NCI-H2196 (cell line): ENCODE measurements at regions not wholly inside any gene's neighbourhood (a gene's known extent, or its start where the extent isn't known, plus 50 kb on each side); places are given as distances from the start of the nearest gene placed in this dataset.

Source experiments
- DNase-seq: peaks from one replicate; lab custom pipeline; 2025; ENCODE audit not compliant: unreplicated experiment; lab: John Stamatoyannopoulos, UW

DNA sequence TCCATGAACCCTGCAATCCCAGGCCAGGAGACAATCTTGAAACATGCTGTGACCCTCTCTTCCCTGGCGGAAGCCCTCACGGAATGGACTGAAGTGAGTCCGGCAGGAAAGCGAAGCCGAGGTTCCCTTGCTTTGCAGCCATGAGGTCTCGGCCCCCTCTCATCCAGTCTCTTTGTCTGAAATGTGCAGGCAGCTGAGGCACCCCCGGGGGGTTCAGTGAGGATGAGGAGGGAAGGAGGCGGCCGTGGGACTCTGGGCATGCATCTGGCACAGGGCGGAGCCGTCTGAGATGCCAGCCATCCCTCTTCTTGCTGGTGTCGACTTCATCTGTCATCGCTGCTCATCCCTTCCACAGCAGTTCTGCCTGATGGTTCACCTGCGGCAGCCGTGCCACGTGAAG is 1485.7 kb downstream of the BRD1 start:
- DNase-seq = no peak

DNA sequence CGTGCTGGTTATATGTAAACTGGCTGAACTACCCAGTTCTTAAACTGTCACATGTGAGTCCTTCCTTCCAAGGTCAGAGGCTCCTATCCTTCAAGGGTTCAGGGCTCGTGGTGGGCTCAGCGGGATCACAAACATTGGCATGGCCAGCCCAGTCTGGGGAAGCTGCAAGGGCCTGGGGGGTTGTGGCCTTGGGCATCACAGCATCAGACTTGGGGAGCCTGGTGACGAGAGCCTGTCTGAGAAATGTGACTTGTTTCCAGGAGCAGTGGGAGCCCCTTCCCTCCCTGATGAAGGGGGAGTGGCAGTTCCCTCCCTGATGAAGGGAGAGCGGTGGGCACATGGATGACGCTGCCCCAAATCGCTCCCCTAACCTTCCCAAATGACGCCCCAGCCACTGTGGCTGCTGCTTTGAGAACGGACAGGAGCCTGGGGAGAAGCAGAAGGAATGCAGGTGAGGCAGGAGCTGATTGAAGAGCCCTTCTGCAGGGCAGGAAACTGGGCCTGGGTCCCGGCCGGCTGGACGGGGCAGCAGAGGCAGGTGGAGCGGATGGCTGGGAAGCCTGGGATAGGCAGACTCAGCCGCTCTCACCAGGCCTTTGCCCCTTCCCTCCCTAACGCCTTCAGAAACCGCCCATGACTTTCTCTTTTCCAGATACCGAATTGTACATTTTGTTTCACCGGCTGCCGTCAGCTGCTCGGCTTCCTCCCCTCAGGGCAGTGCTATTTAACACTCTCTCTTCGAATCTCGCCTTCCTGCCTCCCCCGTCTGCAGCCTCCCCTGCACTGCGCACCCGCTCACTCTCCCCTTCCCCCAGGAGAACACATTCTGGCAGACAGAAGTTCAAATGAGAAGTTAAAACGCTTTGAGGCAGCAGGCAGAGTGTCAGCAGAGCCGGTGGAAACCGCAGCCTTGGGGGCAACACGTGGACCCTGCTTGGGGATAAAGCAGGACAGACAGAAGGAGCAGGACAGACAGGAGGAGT is 1486.7 kb downstream of the BRD1 start:
- no peak for DNase-seq

DNA sequence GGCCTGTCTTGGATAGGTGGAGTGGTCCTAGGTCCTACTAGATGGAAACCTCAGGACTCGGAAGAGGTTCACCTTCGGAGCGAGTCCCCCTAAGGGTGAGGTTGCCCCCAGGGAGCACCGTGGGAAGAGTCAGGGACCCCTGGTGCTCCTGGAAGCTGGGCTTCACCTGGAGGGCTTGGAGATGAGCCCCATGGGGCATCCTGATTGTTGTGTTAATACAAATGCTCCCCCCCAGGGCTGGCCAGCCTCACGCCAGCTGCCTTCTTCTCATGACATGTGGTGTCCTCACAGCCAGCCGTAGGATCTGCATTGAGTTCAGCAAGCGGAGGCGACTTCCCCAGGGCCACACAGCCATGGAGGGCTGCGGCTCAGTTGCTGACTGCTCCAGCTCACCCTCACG is 1487.5 kb downstream of the BRD1 start:
- no peak for DNase-seq

DNA sequence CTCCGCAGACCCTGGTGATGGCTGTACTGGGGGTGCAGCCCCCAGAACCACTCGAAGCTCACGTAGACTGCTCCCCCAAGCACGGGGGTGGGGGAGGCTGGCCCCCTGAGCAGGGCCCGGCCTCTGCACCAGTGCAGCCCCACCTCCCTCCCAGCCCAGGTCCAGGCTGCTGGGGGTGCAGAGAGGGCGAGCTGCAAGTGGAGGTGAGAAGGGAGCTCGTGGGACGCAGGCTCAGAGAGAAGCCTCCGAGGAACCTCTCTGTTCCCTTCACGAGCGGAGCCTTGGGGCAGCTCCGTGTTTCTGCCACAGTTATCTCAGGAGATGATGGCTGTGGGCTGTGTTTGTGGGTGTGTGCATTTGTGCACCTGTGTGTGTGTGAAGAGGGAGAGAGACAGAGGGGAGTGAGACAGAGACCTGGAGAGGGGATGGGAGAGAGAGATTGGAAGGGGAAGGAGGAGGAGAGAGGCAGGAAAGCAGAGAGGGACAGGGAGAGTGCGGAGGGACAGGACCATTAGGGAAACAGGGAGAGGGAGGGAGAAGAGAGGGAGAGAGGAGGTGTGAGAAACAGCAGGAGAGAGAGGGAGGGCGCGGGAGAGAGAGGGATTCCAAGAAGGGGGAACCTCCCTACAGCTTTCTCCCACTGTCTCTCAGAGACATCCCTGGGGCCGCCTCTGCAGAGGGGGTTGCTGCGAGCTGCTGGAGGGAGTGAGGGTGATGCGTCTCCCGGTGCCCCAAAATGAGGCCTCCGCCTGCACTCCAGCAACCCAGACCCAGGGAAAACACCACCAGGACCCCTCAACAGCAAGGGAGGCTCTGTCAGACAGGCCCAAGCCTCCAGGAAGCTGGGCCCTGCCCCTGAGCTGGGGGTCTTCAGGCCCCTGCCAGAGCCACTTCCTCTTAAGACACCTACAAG is 1488.6 kb downstream of the BRD1 start:
- no peak for DNase-seq

DNA sequence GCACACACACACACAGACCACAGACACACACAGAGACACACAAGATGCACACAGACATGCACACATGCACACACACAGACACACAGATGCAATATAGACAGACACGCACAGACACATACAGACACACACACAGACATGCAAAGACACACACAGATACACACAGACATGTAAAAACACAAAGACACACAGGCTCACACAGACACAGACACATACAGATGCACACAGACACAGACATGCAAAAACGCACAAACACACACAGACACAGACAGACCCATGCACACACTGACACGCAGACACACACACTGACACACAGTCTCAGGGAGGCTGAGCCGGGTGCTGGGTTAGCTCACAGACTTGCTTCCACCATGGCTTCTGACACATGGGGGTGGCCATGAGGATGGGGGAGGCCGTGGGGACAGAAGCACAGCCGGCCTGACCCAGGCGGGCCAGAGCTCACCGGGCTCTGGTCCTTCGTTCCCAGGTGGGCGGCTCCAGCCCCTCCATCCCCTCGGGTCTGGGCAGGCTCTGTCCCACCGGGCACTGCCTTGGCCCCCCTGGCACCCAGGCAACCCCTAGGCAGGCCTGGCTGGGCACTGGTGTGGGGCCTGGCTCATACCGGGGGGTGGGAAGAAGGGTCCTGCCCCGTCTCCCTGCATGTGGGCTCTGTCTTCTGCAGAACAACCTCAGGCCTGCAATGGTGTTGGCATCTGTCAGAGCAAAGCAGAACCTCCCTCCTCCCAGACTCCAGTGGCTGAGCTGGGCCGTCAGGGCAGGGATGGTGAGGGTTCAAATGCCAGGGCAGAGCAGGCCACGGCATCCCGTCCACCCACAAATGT is 1489.5 kb downstream of the BRD1 start:
- no peak for DNase-seq

DNA sequence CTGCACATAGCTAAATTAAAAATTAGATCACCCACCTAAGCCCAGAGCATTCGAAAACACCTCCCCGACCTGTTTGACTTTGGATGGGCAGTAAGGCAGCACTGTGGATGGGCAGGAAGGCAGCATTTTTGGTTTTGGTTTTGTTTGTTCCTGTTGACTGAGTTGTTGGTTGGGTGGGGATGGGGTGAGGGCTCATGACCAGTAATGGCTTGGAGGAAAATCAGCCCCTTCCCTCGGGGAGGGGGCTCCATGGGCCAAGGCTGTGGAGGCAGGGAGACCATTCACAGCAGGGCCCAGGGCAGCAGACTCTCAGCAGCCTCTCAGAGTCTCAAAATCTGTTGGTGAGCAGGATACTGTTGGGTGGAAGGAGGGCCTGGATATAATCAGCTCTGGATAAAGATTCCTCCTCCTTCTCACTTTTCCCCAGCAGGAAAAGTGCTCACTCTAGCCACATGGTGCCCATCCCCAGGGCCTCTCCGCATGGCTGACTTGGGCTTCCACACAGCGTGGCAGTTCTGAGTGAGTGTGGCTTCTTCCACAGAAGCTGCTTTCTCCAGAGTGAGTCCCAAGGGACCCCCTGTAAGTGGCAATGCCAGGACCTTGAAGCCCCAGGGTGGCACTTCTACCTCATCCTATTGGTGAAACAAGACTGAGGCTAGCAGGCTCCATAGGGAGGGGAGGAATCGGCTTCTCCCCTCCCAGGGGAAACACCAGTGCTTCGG is 1491.2 kb downstream of the BRD1 start:
- DNase-seq = no peak

DNA sequence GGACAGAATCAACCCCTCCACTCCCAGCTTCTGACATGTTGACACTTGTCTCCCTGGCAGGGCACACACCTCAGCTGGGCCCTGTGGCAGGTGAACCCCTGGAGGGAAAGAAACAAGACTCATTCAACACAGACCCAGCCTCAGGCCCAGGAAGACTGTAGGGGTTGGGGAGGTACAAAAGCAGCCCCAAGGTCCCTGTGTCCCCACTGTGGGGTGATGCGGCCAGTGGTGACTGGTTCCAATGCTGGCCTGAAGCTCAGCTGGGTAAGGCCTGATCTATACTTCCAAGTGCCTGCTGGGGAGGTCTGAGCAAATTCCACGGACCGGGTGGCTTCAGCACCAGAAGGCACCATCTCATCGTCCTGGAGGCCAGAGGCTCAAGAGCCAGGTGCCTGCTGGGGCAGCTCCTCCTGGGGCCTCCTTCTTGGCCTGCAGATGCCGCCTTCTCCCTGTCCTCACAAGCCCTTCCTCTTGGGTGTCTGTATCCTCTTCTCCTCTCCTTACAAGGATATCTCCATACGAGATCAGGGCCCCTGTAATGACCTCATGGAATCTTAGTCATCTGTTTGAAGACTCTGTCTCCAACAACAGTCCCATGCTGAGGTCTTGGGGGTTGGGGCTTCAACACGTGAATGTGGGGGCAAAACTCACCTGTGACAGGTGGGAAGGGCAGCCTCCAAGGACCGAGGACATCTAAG is 1492.1 kb downstream of the BRD1 start:
- DNase-seq = no peak

DNA sequence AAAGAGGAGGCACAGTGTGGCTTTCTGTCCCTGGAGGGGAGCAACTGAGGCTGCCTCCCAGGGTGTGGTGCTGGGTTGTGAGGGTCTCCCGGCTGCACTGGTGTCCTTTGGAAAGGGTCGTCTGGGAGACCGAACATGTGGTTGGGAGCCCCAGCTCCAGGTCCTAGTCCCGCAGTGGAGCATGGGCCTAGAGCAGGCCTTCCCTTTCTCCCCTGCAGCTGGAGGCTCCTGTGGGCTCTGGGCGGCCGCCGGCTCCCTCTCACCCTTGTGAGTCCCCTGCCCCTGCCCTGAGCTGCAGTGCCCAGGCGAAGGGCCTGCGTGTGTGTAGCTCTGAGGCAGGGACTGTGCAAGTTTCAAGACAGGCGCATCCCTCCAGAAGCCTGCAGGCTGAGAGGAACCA is 1492.7 kb downstream of the BRD1 start:
- no peak for DNase-seq

DNA sequence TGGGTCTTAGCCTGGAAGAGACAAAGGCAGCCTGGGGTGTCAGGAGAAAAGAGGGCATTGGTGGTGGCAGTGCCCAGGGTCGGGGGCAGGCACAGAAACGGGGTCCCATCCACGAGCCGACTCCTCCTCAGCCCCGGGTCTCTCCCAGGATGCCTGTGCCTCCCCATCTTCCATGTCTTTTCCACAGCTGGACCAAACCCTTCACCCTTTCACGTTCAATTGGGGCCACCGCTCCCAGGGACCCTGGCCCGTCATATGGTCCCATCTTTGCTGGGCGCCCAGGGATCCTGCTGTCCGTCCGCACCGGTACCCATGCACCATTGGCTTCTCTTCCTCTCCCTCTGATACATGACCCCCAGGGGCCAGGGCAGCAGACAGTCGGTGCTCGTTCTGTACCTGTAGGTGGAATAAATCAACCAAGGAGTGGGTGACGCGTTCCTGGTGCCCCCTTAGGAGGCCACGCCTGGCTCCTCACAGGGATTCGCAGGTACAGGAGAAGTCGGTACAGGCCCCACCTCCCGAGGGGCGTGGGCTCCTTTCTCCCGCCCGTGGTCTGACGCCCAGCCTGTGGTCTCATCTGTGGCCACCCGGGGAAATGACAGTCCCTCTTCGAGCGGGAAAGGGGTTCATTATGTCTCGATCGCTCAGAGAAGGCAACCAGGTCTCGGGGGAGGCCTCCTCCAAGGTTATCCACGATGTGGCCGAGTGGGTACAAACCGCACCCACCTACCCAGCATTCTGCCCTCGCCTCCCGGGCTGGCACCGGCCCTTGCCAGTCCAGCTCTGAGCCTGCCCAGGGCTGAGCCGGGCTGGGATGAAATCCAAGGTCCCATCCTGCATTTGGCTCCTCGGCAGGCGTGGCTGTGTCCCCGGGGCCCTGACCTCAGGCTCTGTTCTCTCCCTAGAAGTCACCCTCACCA is 1493.6 kb downstream of the BRD1 start:
- DNase-seq = no peak

DNA sequence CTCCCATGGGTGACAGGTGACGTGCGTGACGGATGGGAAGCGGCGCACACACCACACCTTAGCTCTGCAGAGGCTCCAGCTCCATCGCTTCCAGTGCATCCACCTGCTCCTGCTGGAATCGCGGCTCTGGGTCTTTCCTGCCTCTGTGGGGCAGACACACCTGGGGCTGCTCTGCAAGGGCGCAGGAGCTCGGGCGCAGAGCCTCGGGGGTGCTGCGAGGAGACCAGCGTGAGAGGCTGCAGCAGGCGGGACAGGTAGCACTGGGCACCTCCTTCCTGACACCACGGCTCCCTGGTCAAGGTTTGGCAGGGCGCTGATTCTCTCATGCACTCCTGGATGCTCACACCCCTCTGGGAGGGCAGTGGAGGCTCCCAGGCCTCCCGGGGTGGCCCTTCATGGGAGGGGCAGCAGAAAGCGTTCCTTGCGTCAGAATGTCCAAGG is 1494.3 kb downstream of the BRD1 start:
- no peak for DNase-seq

DNA sequence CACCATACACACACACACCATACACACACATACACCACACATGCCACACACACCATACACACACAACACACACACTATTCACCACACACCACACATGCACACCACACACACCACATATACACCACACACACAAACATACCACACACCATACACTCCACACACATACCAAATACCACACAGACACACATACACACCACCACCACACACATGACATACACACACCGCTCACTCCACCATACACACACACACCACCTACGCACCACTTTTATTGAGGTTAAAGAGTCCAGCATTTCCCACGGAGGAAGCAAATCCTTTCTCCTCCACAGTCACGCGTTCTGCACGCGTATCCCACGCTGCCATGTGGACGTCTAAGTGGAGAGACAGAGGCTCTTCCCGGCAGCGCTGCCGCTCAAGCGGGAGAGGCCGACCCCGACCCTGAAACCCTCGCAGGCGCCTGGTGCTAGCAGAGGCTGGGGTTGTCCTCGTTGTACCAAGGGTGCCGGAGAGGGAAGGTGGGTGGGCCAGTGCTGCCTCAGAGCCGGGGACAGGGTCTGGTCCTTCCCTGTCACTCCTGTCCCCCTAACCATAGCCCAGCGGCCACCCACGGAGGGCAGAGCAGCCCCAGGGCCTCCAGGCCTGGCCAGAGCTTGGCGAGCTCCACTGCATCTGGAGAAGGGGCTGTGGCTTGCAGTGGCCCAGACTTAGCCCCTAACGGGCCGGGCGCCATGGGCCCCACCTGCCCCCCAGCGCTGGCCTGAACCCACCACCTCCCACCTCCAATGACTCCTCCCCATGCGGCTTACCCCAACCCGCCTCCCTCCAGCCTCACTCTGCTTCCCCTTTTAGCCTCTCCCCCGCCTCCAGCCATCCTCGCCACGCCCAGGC is 1495.0 kb downstream of the BRD1 start:
- no peak for DNase-seq

DNA sequence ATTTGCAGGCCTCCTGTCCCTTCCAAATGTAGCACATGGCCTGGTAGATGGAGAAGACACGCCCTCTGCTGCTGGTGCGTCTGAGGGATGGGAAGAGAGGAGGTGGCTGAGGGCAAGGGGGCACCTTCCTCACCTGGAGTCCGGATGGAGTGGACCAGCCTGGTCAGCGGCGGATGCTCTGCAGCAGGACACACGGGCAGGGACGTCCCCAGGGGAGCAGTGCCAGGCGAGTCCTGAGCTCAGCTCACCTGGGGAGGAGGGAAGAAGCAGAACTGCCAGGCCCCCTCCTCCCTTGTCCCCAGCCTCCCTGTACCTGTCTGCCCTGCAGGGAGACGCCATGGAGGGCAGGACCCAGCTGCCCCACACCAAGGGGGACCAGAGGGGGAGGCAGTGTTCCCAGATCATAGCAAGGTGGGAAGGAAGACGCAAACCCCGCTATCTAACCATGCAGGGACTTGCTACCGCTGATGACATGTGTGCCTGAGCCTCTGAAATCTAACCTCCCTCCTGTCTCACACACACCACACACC is 1495.9 kb downstream of the BRD1 start:
- no peak for DNase-seq

DNA sequence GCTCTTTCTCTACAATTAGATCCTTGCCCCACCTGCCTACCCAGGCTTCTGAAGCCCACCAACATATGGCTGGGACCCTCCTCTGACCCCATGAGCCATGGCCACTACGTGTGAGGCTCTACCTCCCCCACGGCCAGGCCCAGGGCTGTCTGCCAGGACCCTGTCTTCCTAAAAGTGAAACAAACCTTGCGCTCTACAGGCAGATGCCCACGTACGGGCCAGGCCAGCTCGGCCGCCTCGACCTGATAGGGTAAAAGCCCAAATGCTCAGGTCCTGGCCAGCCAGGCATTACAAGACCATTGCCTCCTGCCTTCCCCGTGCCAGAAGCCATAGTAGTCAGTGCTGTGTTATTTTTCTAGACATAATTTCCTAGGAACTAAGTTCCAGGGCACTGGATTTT is 1496.4 kb downstream of the BRD1 start:
- DNase-seq = no peak

DNA sequence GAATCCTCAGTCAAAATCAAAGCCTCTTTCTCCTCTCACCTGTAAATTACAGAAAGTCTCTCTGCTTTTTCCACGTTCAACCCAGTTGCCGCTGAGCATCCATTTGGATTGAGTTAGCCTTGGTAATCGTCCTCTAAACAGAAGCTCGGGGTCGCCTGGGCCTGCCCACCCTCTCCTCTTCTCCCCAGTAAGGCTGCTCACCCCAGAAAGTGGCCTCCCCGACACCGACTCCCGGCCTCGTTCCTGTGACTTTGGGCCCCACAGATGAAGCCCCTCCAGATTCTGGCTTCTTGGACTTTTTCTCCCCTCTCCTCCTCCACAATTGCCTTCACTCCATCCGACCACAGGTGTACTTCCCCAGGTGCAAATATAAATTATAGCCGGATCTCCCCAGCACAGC is 1500.0 kb downstream of the BRD1 start:
- no peak for DNase-seq

DNA sequence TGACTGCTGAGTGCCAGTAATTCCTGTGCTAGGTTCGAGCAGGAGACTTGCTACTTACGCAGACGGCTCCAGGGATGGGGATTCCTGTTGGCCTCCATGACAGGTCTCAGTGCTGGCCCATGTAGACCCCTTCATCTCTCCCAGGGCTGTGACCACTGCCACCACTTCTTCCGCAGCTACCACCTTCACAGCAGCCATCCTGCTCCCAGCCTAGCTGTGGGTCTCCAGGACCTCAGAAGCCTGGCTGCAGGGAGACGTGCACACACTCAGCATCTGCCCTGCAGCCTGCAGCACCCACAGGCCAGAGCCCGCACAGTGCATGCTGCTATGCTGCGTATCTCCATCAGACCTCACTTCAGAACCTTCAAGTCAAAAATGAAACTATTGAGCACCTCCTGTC is 1503.9 kb downstream of the BRD1 start:
- DNase-seq = no peak

DNA sequence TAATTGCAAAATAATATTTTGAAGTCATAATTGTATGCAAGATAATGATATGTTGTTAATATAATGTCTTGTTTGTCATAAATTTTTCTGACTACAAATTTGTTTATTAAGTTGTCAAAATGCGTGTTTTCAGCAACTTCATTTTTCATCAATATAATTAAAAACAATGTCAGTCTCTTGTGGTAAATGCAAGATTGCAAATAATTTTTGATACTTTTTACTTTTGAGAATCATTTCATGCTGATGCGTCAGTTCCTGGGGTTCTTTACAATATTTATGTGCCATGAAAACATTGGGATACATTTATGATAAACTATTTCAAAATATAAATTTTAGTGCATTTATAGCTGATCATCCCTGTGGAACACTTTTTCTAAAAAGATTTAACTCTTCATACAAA is 1504.8 kb downstream of the BRD1 start:
- no peak for DNase-seq

DNA sequence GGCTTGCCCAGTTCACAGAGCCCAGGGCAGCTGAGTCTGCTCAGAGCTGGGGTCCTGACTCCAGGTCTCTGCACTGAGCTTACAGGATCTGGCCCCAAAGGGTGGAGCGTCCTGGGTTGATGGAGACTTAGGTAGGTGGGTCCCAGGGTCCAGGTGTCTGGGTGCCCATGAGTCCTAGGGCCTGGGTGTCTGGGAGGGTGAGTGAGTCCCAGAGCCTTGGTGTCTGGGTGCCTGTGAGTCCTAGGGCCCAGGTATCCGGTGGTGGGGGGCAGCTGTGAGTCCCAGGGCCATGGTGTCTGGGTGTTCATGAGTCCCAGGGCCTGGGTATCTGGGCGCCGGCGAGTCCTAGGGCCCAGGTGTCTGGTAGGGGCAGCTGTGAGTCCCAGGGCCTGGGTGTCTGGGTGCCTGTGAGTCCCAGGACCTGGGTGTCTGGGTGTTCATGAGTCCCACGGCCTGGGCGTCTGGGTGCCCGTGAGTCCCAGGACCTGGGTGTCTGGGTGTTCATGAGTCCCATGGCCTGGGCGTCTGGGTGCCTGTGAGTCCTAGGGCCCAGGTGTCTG is 1505.6 kb downstream of the BRD1 start:
- DNase-seq = no peak
